Adrenal gland (tissue), 5 donors: ENCODE measurements at regions not wholly inside any gene's neighbourhood (a gene's known extent, or its start where the extent isn't known, plus 50 kb on each side); places are given as distances from the start of the nearest gene placed in this dataset.

ENCODE experiments used
- CTCF ChIP-seq, 6 experiments: fragments of 450-650 bp in 4 of 6; fragments of 200-600 bp in 2 of 6; sonication (generic) in 1 of 6; IDR thresholded peaks; 1 replicate in 5 of 6; 2 replicates in 1 of 6; pipeline versions ENCODE4 v1.5.1 to v1.8.0; 2016 to 2021; ENCODE audit warnings: antibody characterized with exemption in 6 of 6, mild to moderate bottlenecking in 2 of 6, moderate library complexity in 1 of 6
- POLR2A ChIP-seq, 2 donors: fragments of 450-650 bp; IDR thresholded peaks; one replicate each; pipeline ENCODE4 v1.6.1; 2017; ENCODE audit warnings: antibody characterized with exemption in 2 of 2, mild to moderate bottlenecking in 2 of 2, moderate library complexity in 1 of 2
- donor health status: DM: no; HTN: no; CAD: no.

DNA sequence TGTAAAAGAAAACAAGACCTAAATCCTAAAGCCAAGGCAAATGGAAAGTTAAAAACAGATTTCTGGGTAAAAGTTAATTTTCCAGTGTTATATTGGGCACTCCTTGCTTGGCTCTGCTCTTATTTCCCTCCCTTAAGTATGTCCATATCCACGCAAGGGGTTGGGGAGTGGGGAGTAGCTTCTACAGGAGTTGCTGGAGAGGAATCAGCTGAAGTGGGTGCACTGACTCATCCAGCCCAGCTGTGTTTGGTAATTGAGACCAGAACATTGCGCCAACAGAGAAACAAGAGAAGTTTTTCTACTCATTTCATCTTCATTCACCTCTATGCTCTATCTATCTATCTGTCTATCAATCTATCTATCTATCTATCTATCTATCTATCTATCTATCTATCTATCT, 298.4 kb upstream of the PDGFD start:
- TF ChIP-seq CTCF (IDR thresholded peaks at IDR 0.05) (no peak), POLR2A (IDR thresholded peaks at IDR 0.05) (no peak)
